ENCODE measurements at regions not wholly inside any gene's neighbourhood (a gene's known extent, or its start where the extent isn't known, plus 50 kb on each side); places are given as distances from the start of the nearest gene placed in this dataset.

DNA sequence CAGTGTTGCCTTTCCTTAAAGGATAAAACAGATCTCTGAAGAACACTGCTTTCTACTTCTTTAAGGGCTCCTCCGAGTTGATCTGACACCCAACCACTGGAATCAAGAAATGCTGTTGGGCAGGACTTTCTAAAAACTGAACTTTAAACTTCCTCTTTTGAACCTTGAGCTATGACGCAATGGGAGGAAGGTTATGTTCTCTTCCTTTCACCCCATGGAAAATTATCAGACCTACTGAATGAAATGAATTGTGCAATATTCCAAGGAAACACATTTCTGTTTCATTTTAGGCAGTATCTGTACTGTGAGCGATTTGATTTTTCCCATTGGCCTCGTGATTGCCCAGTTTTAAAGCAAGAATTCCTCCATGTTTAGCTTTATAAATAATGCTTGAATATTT lies 206.0 kb upstream of the PRR16 start:
- no peak overlapping the region for H3K27ac ChIP-seq (ENCODE audit: low read depth, low read length)
- no peaks in the 10 kb centered on the region for H3K27me3 ChIP-seq (ENCODE audit: control insufficient read depth, low read length)
- H3F3A ChIP-seq (ENCODE audit: control insufficient read depth, insufficient read depth) = no peaks in the 10 kb centered on the region
- H3K36me3 ChIP-seq (ENCODE audit: control insufficient read depth, low read length) = no peaks in the 10 kb centered on the region
- H3K4me1 ChIP-seq (ENCODE audit: control insufficient read depth, low read length) = no peaks in the 10 kb centered on the region
- no peak overlapping the region for H3K4me2 ChIP-seq (ENCODE audit: low read length)
- TF ChIP-seq, protein P1, sequence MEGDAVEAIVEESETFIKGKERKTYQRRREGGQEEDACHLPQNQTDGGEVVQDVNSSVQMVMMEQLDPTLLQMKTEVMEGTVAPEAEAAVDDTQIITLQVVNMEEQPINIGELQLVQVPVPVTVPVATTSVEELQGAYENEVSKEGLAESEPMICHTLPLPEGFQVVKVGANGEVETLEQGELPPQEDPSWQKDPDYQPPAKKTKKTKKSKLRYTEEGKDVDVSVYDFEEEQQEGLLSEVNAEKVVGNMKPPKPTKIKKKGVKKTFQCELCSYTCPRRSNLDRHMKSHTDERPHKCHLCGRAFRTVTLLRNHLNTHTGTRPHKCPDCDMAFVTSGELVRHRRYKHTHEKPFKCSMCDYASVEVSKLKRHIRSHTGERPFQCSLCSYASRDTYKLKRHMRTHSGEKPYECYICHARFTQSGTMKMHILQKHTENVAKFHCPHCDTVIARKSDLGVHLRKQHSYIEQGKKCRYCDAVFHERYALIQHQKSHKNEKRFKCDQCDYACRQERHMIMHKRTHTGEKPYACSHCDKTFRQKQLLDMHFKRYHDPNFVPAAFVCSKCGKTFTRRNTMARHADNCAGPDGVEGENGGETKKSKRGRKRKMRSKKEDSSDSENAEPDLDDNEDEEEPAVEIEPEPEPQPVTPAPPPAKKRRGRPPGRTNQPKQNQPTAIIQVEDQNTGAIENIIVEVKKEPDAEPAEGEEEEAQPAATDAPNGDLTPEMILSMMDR (IDR thresholded peaks at IDR 0.05; ENCODE audit: low read depth, low read length, poor library complexity, severe bottlenecking) = no peak
- TF ChIP-seq EZH2phosphoT487 (IDR thresholded peaks at IDR 0.05; ENCODE audit: borderline replicate concordance, low read length) = no peak
- H3K4me3 ChIP-seq (ENCODE audit: low read length) = no peak overlapping the region
- no peaks in the 10 kb centered on the region for H3K9me3 ChIP-seq (ENCODE audit: control insufficient read depth, insufficient read depth, low read length)
- no peaks in the 10 kb centered on the region for H4K20me1 ChIP-seq (ENCODE audit: control insufficient read depth, insufficient read depth, low read depth, low read length)
- no peaks in the 10 kb centered on the region for H3K79me2 ChIP-seq (ENCODE audit: control insufficient read depth, low read length)
- H3K9me2 ChIP-seq (replicated peaks; ENCODE audit: control insufficient read depth, low read length) = no peaks in the 10 kb centered on the region

DNA sequence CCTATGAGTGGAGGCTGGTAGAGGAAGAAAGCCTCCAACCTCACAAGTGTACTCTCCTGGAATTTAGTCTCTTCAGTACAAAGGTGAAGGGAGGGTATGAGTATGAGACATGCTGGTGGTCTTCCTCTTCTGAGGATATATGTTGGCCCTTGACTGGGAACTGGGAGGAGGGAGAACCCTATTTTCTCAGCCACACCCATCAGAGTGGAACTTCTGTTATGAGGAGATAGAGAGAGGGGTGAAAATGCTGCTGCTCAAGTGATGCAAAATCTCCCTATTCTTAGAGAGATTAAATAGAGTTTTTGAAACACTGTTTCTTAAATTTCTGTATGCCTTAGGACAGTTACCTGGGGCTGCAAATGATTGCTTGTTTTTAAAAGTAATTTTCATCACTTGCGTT lies 203.4 kb upstream of the PRR16 start:
- H4K20me1 ChIP-seq (ENCODE audit: control insufficient read depth, insufficient read depth, low read depth, low read length) = no peaks in the 10 kb centered on the region
- no peaks in the 10 kb centered on the region for H3K9me3 ChIP-seq (ENCODE audit: control insufficient read depth, insufficient read depth, low read length)
- TF ChIP-seq, protein P1 (IDR thresholded peaks at IDR 0.05; ENCODE audit: low read depth, low read length, poor library complexity, severe bottlenecking) = no peak
- TF ChIP-seq EZH2phosphoT487 (IDR thresholded peaks at IDR 0.05; ENCODE audit: borderline replicate concordance, low read length) = no peak
- no peaks in the 10 kb centered on the region for H3K4me1 ChIP-seq (ENCODE audit: control insufficient read depth, low read length)
- no peaks in the 10 kb centered on the region for H3K36me3 ChIP-seq (ENCODE audit: control insufficient read depth, low read length)
- H3F3A ChIP-seq (ENCODE audit: control insufficient read depth, insufficient read depth) = no peaks in the 10 kb centered on the region
- no peak overlapping the region for H3K4me2 ChIP-seq (ENCODE audit: low read length)
- no peak overlapping the region for H3K4me3 ChIP-seq (ENCODE audit: low read length)
- H3K27me3 ChIP-seq (ENCODE audit: control insufficient read depth, low read length) = no peaks in the 10 kb centered on the region
- no peaks in the 10 kb centered on the region for H3K79me2 ChIP-seq (ENCODE audit: control insufficient read depth, low read length)
- H3K27ac ChIP-seq (ENCODE audit: low read depth, low read length) = no peak overlapping the region
- no peaks in the 10 kb centered on the region for H3K9me2 ChIP-seq (replicated peaks; ENCODE audit: control insufficient read depth, low read length)

DNA sequence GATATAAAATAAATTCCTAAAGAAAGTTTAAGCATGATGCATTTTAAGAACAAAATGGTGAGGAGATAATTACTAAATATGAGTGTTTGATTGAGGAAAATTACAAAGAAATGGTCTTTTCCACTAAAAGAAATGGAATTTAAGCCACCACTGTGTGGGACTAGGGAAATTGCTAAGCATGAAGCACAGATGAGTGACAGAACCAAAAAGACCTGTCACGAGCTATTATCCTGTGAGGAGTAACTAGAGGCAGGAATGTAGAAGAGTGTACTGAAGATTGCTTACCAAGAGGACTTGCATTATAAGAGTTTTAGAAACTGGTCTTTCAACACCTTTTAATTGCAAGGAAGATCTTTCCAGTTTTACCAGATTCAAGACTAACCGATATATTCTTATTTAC lies 193.6 kb upstream of the PRR16 start:
- H3K36me3 ChIP-seq (ENCODE audit: control insufficient read depth, low read length) = no peaks in the 10 kb centered on the region
- H4K20me1 ChIP-seq (ENCODE audit: control insufficient read depth, insufficient read depth, low read depth, low read length) = no peaks in the 10 kb centered on the region
- no peak overlapping the region for H3K27ac ChIP-seq (ENCODE audit: low read depth, low read length)

More for the DNA sequence above, 193.6 kb upstream of the PRR16 start:
- Histone ChIP-seq H3K4me1 (ENCODE audit: control insufficient read depth, low read length) (no peaks in the 10 kb centered on the region), H3K27me3 (ENCODE audit: control insufficient read depth, low read length) (no peaks in the 10 kb centered on the region), H3K79me2 (ENCODE audit: control insufficient read depth, low read length) (no peaks in the 10 kb centered on the region), H3K4me3 (ENCODE audit: low read length) (no peak overlapping the region), H3K9me3 (ENCODE audit: control insufficient read depth, insufficient read depth, low read length) (no peaks in the 10 kb centered on the region), H3F3A (ENCODE audit: control insufficient read depth, insufficient read depth) (no peaks in the 10 kb centered on the region), H3K4me2 (ENCODE audit: low read length) (no peak overlapping the region), H3K9me2 (replicated peaks; ENCODE audit: control insufficient read depth, low read length) (no peaks in the 10 kb centered on the region)
- TF ChIP-seq, protein P1 (IDR thresholded peaks at IDR 0.05; ENCODE audit: low read depth, low read length, poor library complexity, severe bottlenecking) = no peak
- TF ChIP-seq EZH2phosphoT487 (IDR thresholded peaks at IDR 0.05; ENCODE audit: borderline replicate concordance, low read length) = no peak

All from DOHH2 (cell line).